NT2/D1 (cell line): ENCODE measurements at regions not wholly inside any gene's neighbourhood (a gene's known extent, or its start where the extent isn't known, plus 50 kb on each side); places are given as distances from the start of the nearest gene placed in this dataset.

Source experiments
- SUZ12 ChIP-seq: IDR thresholded peaks from 2 replicates; pipeline ENCODE4 v1.6.1; 2011; ENCODE audit not compliant: insufficient read length, insufficient read depth; ENCODE audit errors: extremely low read depth
- YY1 ChIP-seq: IDR thresholded peaks from 2 replicates; pipeline ENCODE4 v1.6.1; 2011; ENCODE audit not compliant: insufficient read length, insufficient read depth

DNA sequence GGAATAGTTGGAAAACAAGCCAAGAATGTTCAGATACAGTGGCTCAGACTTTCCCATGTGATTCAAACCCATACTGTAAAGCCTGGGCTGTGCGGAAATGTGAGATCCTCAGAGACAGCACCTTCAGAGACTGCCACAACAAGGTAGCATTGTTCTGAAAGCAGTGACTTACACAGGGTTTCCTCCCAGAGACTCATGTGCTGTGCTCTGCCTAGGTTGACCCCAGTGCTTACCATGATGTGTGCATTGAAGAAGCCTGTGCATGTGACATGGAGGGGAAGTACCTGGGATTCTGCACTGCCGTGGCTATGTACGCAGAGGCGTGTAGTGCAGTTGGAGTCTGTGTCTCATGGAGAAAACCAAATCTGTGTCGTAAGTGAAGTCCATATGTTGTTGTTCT, 219.4 kb downstream of the LRRK2 start:
- TF ChIP-seq YY1 (no peak), SUZ12 (no peak)
